ENCODE measurements at regions not wholly inside any gene's neighbourhood (a gene's known extent, or its start where the extent isn't known, plus 50 kb on each side); places are given as distances from the start of the nearest gene placed in this dataset.
"Not testable (repeated sequence)": the region's sequence is repeated elsewhere in the genome, so short reads cannot be mapped to it uniquely, and the experiment has no call there.

DNA sequence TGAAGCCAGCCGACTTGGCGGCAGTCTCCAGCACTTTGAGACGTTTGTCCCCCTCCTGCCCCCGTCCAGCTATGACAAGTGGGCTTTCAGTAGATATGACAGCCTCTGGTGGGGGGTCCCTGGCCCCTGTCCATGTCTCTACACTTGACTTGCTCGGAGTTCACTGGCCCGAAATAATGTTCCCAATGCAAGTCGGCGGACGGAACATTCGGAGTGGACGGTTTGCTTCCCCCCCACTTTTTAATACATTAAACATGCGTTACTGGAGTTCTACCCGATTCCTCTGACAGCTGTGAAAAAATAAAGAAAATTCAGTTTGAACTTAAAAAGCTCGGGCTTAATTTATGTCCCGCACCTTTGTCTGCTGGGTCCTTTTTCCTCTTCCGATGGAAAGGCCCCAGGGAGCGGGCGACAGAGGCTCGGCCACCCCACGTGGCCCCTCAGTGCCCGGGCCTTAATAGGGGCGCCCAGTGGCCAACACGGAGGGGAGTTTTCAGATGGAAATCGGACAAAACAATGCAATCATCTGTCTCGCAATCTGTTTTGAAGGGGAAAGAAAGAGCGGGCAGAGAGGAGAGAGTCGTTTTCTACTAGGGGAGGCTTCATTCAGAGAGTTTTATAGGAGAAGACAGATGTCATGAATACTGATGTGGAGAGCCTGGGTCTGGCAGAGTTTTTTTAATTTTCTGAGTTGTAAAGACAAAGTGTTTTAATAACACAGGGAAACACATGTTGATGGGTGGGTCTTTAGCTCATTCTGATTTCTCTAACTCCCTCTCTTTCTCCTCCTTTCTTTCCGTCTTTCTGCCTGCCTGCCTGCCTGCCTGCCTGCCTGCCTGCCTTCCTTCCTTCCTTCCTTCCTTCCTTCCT is 50.2 kb downstream of the SMIM38 start:
- no peak for DNase-seq (ENCODE audit: low read depth, low spot score)

DNA sequence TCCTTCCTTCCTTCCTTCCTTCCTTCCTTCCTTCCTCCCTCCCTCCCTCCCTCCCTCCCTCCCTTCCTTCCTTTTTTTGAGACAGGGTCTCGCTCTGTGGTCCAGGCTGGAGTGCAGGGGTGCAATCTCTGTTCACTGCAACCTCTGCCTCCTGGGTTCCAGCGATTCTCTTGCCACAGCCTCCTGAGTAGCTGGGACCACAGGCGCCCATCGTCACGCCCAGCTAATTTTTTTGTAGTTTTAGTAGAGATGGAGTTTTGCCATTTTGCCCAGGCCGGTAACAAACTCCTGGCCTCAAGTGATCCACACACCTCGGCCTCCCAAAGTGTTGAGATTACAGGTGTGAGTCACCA is 50.9 kb downstream of the SMIM38 start:
- not testable (repeated sequence) for DNase-seq (ENCODE audit: low read depth, low spot score); H3K27ac ChIP-seq

More for the DNA sequence above, 50.2 kb downstream of the SMIM38 start:
- no peak overlapping the region for H3K27ac ChIP-seq

DNA sequence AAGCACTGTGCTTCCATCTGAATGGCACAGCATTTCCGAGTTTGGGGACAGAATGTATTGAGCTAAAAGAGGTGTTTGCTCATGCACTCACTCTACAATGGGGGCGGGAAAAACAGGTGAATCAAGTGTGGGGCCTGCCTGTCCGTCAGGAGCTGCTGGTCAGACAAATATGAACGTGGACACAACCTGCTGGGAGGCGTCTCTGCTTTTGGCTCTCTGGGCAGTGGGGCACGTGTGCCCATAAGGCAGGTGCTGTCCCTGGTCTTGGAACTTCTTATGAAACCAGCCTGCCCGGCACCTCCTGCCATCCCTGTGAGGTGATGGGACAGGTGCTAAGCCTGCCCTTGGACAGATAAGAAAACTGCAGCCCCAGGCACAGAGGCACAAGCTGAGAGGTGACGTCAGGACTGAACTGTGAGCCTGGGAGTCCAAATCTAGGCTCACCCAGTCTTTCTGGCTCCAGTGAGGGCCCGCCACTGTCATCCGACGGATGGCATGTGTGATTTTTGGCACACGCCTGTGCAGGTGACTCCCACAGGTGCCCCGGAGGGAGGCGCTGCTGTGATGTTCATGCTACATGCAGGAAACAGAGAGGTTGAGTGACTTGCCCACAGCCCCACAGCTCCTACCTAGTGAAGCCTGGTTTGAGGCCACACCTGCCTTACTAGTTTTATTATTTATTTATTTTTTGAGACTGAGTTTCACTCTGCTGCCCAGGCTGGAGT is 51.6 kb downstream of the SMIM38 start:
- H3K27ac ChIP-seq = no peak overlapping the region

DNA sequence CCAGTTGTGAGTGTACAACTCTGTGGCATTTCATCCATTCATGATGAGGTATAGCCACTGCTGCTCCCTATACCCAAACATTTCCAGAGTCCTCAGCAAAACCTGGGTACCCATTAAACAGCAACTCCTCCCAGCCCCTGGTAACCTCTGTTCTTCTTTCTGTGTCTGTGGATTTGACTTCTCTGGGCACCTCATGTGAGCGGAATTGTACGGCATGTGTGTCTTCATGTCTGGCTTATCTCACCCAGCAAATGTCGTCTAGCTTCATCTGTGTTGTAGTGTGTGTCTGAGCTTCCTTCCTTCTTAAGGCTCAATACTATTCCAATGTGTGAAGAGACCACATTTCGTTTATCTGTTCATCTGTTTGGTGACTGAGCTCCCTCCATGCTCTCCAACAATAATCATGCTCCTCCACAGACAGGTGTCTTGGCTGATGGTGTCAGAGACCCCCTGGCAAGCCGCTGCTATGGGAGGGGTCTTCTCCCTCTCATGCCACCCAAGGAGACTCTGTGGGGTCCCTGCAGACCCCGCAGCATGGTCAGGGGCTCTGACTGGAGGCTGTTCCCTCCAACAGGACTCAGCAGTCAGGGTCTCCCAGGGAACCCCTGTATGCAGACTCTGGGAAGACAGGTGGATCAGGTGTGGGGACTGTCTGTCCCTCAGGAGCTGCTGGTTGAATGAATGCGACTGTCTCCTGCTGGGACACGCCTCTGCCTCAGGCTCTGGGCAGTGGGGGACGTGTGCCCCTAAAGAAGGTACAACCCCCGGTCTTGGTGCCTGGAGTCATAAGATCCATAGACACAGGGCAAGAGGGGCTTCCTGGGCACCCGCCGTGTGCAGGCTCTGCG is 52.7 kb downstream of the SMIM38 start:
- DNase-seq (ENCODE audit: low read depth, low spot score) = no peak
- no peak overlapping the region for H3K27ac ChIP-seq

More for the DNA sequence above, 51.6 kb downstream of the SMIM38 start:
- DNase-seq (ENCODE audit: low read depth, low spot score) = no peak

DNA sequence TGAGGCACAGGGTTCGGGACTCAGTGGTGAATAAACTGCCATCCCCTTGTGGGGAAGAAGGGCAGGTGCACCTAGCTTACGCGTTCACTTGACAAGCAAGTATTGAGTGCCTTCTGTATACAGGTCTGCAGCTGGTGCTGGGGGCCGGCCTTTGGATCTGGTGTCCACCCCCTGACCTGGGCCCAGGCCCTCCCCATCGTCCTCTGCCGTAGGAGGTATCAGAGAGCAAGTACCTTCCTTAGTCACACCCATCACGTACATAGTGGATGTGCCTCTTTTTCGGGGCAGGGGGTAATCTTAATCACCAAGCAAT is 53.3 kb downstream of the SMIM38 start:
- no peak for DNase-seq (ENCODE audit: low read depth, low spot score)

DNA sequence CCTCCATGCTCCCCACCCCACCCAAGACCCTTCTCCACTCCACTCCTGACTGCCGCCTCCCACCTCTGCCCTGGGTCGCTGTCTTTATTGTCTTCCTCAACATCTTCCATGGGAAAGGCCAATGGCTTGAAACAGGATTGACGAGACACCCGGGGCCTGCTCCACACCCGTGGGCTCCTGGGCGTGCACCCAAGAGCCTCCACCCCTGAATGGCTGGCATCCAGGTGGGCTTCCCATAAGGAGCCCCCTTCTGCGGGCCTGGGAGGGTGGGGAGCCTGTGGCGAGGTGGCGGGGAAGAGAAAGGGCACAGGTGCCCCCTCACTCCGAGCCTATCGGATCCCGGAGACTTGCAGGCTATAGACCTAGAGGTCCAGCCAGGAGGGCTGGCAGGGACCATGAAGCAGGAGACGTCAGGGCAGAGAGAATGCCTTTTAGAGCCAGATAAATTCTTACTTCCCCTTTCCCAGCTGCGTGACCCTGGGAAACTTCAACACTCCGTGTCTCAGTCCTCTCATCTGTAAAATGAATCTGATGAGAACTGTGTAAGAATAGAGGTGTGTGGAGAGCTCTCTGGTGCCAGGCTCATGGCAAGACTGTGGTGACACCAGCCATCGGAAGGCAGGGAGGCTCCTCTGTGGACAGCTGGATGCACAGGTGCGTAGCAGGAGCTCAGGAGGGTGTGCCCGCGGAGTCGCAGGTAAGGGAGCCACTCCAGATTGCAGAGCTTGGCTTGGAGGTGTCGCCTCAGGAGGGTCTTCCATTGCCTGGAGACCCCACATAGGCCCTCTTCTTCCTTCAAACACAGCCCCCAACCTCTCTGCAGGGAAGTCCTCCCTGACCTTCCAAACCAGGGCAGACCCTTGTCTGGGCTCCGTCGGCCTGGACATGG is 53.9 kb downstream of the SMIM38 start:
- no peak for DNase-seq (ENCODE audit: low read depth, low spot score)
- H3K27ac ChIP-seq = no peak overlapping the region

More for the DNA sequence above, 53.3 kb downstream of the SMIM38 start:
- no peak overlapping the region for H3K27ac ChIP-seq

DNA sequence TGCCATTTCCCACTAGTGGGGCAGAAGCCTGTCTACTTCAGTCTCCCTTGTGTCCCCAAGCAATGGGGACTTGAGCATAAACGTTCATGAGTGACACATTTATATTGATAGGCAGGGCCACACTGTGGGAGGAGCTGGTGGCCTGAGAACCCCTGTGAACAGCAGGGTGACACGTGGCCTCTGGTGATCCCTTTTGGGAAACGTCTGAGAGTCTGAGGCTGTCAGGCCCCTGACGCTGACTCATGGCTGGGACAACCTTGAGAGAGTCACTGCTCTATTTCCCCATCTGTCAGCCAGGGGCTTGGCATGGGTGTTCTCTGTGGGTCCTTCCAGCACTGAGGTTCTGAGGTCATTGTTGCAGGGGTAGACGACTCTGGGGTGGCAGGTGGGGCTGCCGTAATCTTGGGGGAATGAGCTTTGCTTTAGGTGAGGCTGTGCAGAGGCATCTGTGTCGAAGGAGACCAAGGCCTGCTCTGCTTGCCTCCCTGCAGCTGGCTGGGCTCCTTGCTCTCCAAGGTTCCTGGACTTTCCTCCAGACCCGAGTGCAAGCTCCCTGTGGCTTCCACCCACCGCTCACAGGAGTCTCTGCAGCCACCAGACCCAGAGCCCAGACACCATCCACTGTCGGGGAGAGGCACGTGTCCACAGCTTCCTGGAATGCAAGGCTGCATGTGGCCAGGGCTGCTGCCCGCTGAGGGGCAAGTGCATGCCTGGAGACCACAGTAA is 54.7 kb downstream of the SMIM38 start:
- H3K27ac ChIP-seq = no peak overlapping the region
- no peak for DNase-seq (ENCODE audit: low read depth, low spot score)

DNA sequence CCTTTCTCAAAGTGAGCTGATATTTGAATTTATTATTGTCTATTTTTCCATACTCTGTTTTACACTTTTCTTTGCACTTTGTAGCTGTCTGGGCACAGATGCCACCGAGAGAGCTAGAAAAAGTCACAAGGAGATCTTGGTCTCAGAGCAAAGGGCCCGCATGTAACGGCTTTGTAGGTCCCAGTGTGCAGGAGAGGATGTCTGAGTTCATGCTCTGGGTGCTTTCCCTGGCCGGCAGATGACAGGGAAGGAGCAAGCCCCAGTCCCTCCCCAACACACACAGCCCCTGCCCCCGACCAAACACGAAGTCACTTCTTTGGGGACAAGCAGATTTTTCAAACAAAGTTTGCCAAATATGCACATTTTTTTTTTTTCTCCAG is 55.8 kb downstream of the SMIM38 start:
- no peak for DNase-seq (ENCODE audit: low read depth, low spot score)
- H3K27ac ChIP-seq = no peak overlapping the region

DNA sequence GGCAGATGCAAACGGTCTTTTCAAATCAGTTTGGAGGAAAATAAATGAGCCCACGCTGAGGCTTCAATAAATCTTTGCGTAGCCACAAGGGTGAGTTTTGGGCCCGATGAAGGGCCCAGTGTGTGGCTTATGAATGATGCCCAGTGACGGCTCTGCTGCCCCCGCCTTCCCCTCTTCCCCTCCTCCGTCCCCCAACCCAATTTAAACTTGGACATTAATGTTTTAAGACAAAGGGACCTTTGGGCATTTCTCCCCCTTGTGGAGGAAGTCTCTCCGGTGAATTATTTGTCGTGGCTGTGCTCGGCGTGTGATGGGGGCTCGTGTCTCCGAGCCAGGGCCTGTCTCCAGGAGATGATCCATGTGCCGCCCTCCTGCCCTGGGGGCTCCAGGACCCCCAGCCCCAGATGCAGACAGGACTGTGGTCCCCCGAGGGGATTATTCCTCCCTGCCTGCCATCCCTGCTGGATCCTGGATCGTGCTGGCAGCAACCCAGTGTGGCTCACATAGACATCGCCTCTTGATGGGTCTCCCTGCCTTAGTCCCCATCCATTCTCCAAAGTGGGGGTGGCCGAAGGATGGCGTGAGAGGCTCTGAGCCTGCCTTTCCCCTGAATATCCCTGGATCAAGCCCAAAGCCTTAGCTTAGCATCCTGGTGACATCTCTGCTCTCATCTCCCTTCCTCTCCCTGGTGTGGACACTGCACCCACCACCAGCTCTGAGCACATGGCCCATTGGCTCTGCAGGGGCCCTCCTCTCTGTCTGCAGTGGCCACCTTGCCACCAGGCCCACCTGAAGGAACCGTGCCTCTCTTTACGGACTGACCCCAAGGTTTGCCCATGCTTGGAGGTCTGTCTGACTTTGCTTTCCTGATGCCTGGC is 56.4 kb downstream of the SMIM38 start:
- no peak for DNase-seq (ENCODE audit: low read depth, low spot score)
- no peak overlapping the region for H3K27ac ChIP-seq

DNA sequence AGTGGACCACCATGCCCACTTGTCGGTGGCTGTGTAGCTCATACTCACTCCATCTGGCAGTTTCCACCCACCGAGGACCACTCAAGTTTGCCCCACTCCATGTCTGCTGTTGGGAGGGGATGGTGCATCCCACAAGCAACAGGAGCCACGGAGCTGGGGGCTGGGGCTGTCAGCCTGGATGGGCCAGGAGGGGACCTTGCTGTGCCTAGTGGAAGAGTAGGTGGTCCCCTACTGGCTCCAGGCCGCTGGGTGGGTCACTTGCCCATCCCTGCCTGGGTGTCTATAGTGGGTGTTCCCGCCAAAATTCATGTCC is 57.0 kb downstream of the SMIM38 start:
- H3K27ac ChIP-seq = no peak overlapping the region
- DNase-seq (ENCODE audit: low read depth, low spot score) = no peak

DNA sequence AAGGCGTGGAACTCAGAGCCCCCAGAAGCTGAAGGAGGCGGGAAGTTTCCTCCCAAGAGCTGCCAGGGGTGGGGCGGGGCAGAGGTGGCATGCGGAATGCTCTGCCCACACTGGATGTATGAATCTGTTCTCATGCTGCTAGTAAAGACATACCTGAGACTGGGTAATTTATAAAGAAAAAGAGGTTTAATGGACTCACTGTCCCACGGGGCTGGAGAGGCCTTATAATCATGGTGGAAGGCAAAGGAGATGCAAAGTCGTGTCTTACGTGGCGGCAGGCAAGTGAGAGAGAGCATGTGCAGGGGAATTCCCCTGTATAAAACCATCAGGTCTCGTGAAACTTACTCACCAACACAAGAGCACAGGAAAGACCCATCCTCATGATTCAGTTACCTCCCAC is 57.6 kb downstream of the SMIM38 start:
- peak; percentile 12 for DNase-seq (ENCODE audit: low read depth, low spot score)

DNA sequence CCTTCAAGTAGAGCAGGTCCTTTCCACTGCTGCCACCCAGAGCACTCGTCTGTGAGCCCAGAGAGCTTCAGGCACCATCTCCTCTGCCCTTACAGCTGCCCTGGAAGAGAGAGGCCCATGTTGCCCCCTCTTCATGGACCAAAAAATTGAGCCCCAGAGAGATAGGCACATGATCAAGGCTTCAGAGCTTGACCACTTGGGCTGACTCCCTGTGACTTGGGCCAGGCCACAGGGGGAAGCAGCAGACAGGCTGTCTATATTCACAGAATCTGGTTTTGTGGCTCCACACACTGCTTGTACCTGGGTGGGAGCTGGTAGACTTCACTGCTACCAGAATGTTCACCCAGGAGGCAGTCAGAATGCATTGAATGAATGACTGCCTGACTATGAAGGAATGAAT is 58.2 kb downstream of the SMIM38 start:
- no peak for DNase-seq (ENCODE audit: low read depth, low spot score)

More for the DNA sequence above, 57.6 kb downstream of the SMIM38 start:
- no peak overlapping the region for H3K27ac ChIP-seq

DNA sequence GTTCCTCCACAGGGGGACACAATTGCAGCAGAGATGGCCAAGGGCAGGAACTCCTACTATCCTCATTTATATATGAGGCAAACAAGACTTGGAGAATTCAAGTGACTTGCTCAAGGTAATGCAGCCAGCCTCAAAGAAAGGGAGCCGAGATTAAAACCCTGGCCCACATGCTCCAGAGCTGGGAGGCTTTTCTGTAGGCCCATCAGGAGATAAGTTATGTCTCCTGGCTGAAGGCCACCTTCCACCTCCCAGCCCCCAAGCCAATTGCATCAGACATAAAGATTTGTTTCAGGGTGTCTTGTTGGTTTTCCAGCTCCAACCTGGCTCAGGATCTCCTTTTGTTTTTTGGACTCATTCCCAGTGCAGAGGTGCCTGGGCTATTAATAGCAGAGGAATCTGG is 59.5 kb downstream of the SMIM38 start:
- H3K27ac ChIP-seq = no peak overlapping the region
- DNase-seq (ENCODE audit: low read depth, low spot score) = no peak

More for the DNA sequence above, 58.2 kb downstream of the SMIM38 start:
- H3K27ac ChIP-seq = no peak overlapping the region

DNA sequence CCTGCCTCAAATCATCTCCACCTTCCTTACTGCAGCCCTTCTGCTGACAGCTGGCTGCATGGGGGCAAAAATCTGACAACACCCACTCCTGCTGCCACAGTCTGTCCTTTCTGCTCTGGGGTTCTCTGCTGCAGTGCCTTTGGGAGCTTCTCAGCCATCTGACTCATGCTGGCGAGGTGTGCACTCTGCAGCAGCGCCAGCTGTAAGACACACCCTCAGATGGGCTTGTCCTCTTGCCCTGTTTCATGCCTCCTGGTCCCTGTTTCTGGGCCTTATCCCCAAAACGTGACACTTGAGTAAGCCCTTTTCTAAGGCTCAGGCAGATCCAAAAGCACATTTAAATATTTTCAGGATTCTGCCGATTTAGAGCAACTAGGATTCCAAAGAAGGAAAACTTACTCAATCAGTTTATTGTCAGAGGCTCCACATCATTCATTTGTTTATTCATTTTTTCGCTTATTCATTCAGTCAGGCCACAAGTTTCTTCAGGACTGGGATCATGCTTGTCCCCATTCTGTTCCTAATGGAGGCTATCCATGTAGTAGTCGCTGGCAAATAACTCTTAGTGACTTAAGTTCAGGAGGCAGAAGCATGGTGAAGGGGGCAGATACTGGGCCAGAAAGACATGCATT is 60.2 kb downstream of the SMIM38 start:
- DNase-seq (ENCODE audit: low read depth, low spot score) = peak; percentile 33
- no peak overlapping the region for H3K27ac ChIP-seq

DNA sequence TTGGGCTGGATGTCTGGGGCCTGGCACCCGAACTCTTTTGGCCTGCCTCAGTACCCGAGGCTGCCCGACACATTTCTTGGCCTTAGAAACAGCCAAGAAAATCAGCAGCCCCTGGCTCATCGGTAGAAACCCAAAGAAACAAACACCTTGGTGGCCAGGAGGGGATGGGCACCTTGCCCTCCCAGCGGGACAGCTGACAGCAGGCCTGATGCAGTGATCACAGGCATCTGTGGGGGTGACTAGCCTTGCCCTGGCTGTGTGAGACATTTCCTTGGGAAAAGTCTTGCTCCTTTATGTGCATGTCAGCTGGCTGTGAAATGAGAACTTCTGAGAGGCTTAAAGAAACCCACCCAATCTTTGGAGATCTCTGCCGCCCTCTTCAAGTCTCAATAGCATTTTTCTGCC is 60.9 kb downstream of the SMIM38 start:
- H3K27ac ChIP-seq = no peak overlapping the region
- no peak for DNase-seq (ENCODE audit: low read depth, low spot score)

DNA sequence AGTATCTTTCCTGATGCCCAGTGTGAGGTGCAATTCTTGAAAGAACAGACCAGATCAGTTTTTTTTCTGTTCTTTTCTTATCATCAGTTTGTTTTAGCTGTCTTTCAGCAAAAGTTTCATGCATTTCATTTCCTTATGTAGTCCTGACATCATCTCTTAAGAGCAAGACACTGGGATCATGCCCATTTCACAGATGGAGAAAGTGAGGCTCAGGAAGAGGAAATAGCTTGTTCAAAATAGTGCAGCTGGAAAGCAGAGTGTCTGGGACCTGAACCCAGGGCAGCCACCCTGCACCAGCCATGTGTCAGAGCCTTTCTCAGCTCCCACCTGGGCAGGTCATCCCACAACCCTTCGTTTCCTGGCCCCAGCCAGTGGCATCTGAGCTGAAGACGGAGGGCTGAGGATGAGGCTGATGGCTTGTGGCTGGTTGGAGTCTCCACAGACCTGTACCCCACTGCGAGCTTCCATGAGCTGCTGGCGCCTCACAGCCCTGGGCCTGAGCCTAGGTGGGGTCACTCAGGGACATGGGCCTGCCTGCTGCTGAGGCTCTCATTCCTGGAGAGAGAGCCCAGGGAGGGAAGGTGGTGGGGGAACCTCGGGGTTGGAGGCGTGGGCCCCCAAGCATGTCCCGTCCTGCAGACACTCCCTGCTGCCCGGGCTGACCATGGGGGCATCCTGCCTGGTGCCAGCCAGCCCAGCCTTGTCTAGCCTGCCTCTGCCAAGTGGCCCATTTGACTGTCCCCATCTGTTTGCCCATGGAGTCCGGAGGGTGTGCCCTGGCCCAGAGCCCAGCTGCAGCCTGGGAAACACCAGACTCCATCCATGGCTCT is 61.8 kb downstream of the SMIM38 start:
- DNase-seq (ENCODE audit: low read depth, low spot score) = no peak
- H3K27ac ChIP-seq = no peak overlapping the region

DNA sequence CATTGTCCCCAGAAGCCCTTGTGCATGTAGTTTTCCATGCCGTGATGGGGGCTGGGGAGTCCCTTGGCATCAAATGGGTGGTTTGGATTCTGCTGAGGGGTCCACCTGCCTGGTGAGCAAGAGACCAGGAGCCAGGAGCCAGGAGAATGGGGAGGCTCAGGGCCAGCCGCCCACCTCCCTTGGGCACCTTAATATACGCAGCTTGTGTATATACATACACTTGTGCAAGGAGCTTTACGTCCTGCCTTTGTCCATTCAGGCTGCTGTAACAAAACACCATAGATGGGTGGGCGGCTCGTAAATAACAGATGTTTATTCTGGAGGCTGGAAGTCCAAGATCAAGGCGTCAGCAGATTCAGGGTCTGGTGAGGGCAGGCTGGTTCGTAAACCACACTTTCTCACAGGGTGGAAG is 62.5 kb downstream of the SMIM38 start:
- DNase-seq (ENCODE audit: low read depth, low spot score) = no peak

More for the DNA sequence above, 62.5 kb downstream of the SMIM38 start:
- no peak overlapping the region for H3K27ac ChIP-seq
